Ishikawa (cell line): ENCODE measurements at regions not wholly inside any gene's neighbourhood (a gene's known extent, or its start where the extent isn't known, plus 50 kb on each side); places are given as distances from the start of the nearest gene placed in this dataset.

Experiments used
- CEBPB ChIP-seq: IDR thresholded peaks from 2 replicates; pipeline ENCODE4 v1.6.1; 2012
- CREB1 ChIP-seq: IDR thresholded peaks from 2 replicates; pipeline ENCODE4 v1.6.1; 2012; ENCODE audit warnings: low read depth
- EGR1 ChIP-seq: IDR thresholded peaks from 2 replicates; pipeline ENCODE4 v1.6.1; 2012
- EP300 ChIP-seq: IDR thresholded peaks from 2 replicates; pipeline ENCODE4 v1.6.1; 2012; ENCODE audit warnings: borderline replicate concordance
- FOXM1 ChIP-seq: IDR thresholded peaks from 2 replicates; pipeline ENCODE4 v1.6.1; 2012; ENCODE audit warnings: low read depth, borderline replicate concordance
- NFIC ChIP-seq: IDR thresholded peaks from 2 replicates; pipeline ENCODE4 v1.6.1; 2012
- RAD21 ChIP-seq: IDR thresholded peaks from 2 replicates; pipeline ENCODE4 v1.6.1; 2012; ENCODE audit warnings: low read depth
- TAF1 ChIP-seq: IDR thresholded peaks from 2 replicates; pipeline ENCODE4 v1.6.1; 2012; ENCODE audit warnings: low read depth, mild to moderate bottlenecking
- TCF12 ChIP-seq: IDR thresholded peaks from 2 replicates; pipeline ENCODE4 v1.6.1; 2012; ENCODE audit warnings: low read depth
- TEAD4 ChIP-seq: IDR thresholded peaks from 2 replicates; pipeline ENCODE4 v1.6.1; 2012
- YY1 ChIP-seq: IDR thresholded peaks from 2 replicates; pipeline ENCODE4 v1.6.1; 2012; ENCODE audit warnings: low read depth
- ZBTB7A ChIP-seq: IDR thresholded peaks from 2 replicates; pipeline ENCODE4 v1.6.1; 2012; ENCODE audit warnings: low read depth
- TF ChIP-seq, protein P1 (sequence below): IDR thresholded peaks from 2 replicates; pipeline ENCODE4 v1.6.1; 2012
- TF ChIP-seq, protein P2 (sequence below): IDR thresholded peaks from 2 replicates; pipeline ENCODE4 v1.6.1; 2012; ENCODE audit warnings: low read depth, mild to moderate bottlenecking
- TF ChIP-seq, protein P3 (sequence below): IDR thresholded peaks from 2 replicates; pipeline ENCODE4 v1.6.1; 2012

DNA sequence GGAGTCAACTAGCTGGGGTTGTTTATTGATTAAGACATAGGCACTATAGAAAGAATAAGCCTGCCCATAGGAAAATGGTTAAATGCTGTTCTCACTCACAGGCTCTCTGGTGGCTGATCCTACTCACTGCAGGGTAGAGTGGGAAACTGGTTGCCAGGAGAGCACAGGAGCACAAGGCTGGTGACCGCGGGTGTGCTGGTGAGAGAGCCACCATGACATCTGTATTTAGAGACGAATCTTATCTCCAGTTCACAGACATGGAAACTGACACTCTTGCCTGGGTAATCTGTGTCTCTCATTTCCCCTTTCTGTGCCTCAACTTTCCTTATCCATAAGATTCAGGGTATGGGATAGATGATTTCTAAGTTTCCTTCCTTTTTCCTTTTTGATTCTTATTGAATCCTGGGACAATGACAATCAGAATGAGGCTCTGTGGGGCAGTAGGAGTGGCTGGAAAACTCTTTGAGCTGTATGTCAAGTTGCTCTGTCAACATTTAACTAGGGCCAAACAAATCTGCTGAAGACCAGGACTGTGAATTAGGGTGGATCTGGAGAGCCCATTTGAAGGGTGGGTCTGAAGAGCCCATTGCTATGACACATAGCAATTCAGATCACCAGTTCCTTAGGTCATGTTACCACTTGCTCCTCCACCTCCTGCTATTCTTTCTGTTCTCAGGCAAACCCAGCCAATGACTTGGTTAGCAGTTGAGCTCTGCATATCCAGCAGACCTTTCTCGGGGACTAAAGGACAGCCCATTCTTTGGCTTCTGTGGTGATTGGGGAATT is 286.1 kb upstream of the TBL1XR1 start:
- TF ChIP-seq YY1 (no peak), RAD21 (peak; percentile 53)

DNA sequence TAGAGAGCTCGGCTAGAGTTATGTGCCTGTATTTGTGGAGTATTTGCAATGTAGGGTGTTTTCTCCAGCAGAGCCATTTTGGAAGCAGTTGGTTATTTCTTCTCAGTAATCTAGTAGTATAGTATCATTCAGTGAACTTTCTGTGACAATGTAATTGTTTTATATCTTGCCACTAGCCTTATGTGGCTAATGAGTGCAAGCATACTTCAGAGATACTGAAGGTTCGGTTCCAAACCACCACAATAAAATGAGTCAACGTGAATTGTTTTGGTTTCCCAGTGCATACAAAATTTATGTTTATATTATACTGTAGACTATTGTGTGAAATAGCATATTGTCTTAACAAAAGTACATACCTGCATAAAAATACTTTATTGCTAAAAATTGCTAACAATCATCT is 286.9 kb upstream of the TBL1XR1 start:
- TF ChIP-seq RAD21, result no peak
- TF ChIP-seq, protein P1, sequence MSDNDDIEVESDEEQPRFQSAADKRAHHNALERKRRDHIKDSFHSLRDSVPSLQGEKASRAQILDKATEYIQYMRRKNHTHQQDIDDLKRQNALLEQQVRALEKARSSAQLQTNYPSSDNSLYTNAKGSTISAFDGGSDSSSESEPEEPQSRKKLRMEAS, result no peak
- TF ChIP-seq, protein P2, sequence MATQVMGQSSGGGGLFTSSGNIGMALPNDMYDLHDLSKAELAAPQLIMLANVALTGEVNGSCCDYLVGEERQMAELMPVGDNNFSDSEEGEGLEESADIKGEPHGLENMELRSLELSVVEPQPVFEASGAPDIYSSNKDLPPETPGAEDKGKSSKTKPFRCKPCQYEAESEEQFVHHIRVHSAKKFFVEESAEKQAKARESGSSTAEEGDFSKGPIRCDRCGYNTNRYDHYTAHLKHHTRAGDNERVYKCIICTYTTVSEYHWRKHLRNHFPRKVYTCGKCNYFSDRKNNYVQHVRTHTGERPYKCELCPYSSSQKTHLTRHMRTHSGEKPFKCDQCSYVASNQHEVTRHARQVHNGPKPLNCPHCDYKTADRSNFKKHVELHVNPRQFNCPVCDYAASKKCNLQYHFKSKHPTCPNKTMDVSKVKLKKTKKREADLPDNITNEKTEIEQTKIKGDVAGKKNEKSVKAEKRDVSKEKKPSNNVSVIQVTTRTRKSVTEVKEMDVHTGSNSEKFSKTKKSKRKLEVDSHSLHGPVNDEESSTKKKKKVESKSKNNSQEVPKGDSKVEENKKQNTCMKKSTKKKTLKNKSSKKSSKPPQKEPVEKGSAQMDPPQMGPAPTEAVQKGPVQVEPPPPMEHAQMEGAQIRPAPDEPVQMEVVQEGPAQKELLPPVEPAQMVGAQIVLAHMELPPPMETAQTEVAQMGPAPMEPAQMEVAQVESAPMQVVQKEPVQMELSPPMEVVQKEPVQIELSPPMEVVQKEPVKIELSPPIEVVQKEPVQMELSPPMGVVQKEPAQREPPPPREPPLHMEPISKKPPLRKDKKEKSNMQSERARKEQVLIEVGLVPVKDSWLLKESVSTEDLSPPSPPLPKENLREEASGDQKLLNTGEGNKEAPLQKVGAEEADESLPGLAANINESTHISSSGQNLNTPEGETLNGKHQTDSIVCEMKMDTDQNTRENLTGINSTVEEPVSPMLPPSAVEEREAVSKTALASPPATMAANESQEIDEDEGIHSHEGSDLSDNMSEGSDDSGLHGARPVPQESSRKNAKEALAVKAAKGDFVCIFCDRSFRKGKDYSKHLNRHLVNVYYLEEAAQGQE, result no peak
- no peak for TF ChIP-seq FOXM1
- no peak for TF ChIP-seq EP300
- TF ChIP-seq CREB1, result no peak
- no peak for TF ChIP-seq YY1

DNA sequence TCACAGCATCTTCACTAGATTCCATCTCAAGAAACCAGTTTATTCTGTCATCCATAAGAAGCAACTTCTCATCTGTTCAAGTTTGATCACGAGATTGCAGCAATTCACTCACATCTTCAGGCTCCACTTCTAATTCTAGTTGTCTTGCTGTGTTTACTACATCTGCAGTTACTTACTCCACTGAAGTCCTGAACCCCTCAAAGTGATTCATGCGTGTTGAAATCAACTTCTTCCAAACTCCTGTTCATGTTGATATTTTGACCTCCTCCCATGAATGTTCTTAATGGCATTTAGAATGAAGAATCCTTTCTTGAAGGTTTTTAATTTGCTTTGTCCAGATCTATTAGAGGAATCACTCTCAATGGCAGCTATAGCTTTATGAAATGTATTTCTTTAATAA is 287.6 kb upstream of the TBL1XR1 start:
- TF ChIP-seq ZBTB7A, result no peak
- TF ChIP-seq CEBPB, result no peak
- no peak for TF ChIP-seq TEAD4
- TF ChIP-seq EP300, result no peak
- TF ChIP-seq, protein P1, result no peak
- TF ChIP-seq CREB1, result no peak
- no peak for TF ChIP-seq RAD21
- no peak for TF ChIP-seq TAF1
- TF ChIP-seq YY1, result no peak
- TF ChIP-seq, protein P2, result no peak
- TF ChIP-seq FOXM1, result no peak
- TF ChIP-seq, protein P3, sequence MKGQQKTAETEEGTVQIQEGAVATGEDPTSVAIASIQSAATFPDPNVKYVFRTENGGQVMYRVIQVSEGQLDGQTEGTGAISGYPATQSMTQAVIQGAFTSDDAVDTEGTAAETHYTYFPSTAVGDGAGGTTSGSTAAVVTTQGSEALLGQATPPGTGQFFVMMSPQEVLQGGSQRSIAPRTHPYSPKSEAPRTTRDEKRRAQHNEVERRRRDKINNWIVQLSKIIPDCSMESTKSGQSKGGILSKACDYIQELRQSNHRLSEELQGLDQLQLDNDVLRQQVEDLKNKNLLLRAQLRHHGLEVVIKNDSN, result no peak
- no peak for TF ChIP-seq EGR1
- no peak for TF ChIP-seq TCF12
- no peak for TF ChIP-seq NFIC

DNA sequence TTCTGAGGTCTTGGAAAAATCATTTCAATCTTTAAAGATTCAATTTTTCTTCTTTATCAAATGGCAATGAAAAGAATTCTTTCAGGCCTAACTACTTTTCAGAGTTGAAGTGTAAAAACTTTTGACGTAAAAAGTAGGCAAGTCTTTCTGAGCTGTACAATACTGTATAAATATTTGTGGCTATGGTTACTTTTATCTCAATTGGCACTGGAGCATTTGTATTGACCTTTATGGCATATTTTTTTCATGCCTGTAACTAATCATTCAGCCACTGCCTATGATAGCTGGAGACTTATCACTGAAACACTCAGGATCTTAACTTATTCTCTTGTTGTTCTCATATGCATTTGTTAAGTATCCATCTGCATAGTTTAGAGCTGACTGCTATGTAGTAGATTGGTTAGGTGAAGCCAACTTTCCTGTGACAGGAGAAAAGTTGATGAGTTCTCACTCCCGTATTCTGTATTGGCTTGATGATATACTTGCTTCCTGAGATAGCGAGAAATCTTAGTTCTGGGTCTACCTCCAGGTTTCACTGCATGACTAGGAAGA is 290.4 kb upstream of the TBL1XR1 start:
- no peak for TF ChIP-seq YY1
- TF ChIP-seq EGR1, result no peak
- no peak for TF ChIP-seq CEBPB
- no peak for TF ChIP-seq ZBTB7A
- TF ChIP-seq TAF1, result no peak
- TF ChIP-seq, protein P2, result no peak
- TF ChIP-seq, protein P1, result no peak
- no peak for TF ChIP-seq TCF12
- no peak for TF ChIP-seq TEAD4
- TF ChIP-seq NFIC, result no peak
- no peak for TF ChIP-seq EP300
- TF ChIP-seq, protein P3, result no peak
- TF ChIP-seq CREB1, result no peak
- TF ChIP-seq FOXM1, result no peak
- TF ChIP-seq RAD21, result no peak
